ENCODE measurements at regions not wholly inside any gene's neighbourhood (a gene's known extent, or its start where the extent isn't known, plus 50 kb on each side); places are given as distances from the start of the nearest gene placed in this dataset.

GRCh38 chr5:114648940-114649339, 287.1 kb downstream of the KCNN2 start:
- TF ChIP-seq CTCF (conservative IDR thresholded peaks at IDR 0.05 in 1 of 2, IDR thresholded peaks at IDR 0.05 in 1 of 2; ENCODE audit: extremely low read depth in 1 of 2, insufficient read depth in 1 of 2, low read depth in 1 of 2, low read length in 2 of 2) (no peak), EZH2 (IDR thresholded peaks at IDR 0.05; ENCODE audit: borderline replicate concordance, low read length) (no peak)
